ENCODE measurements at regions not wholly inside any gene's neighbourhood (a gene's known extent, or its start where the extent isn't known, plus 50 kb on each side); places are given as distances from the start of the nearest gene placed in this dataset.

GRCh38 chr4:14848229-14848628 lies 154.1 kb upstream of the CPEB2 start:
- no peak for DNase-seq
- in situ Hi-C loops (cut with HindIII; ENCODE audit: low pct_ligation_motif_present, low pct_unique_long_range_greater_than_20kb, low sequenced_read_pairs) = no loop called here

DNA sequence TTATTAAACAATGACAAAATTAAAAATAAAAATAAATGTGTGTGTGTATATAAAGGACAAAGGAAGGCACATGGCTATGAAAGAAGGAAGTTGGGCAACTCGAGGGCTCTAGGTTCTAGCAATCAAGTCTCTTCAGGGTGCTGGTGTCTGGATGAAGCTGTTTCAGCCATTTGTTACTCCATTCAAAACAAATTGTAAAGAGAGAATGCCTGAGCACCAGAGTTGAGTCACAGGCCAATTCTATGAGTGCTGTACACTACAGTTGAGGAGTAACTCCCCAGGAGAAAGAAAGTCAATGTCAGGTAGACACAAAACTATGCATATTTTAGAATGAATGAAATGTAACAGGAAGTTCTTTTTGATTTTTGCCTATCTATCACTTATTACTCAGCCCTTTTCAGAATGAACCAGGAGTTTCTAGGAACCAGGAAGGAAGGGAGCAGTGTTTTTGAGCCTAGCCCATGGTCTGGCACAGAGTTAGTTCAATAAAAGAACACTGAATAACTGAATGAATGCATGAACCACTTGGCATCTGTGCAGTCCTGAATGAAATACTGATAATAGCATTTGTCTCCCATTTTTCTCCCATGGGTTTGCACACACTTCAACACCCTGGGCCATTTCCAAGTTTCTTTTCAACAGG lies 151.7 kb upstream of the CPEB2 start:
- in situ Hi-C loops (cut with HindIII; ENCODE audit: low pct_ligation_motif_present, low pct_unique_long_range_greater_than_20kb, low sequenced_read_pairs) = no loop called here
- no peak for DNase-seq

GRCh38 chr4:14853176-14853943 lies 148.9 kb upstream of the CPEB2 start:
- peak; percentile 35 for DNase-seq
- in situ Hi-C loops (cut with HindIII; ENCODE audit: low pct_ligation_motif_present, low pct_unique_long_range_greater_than_20kb, low sequenced_read_pairs) = no loop called here

- in situ Hi-C loops (cut with HindIII; ENCODE audit: low pct_ligation_motif_present, low pct_unique_long_range_greater_than_20kb, low sequenced_read_pairs) = no loop called here
Observed at GRCh38 chr4:14855719-14856061, 146.6 kb upstream of the CPEB2 start.

DNA sequence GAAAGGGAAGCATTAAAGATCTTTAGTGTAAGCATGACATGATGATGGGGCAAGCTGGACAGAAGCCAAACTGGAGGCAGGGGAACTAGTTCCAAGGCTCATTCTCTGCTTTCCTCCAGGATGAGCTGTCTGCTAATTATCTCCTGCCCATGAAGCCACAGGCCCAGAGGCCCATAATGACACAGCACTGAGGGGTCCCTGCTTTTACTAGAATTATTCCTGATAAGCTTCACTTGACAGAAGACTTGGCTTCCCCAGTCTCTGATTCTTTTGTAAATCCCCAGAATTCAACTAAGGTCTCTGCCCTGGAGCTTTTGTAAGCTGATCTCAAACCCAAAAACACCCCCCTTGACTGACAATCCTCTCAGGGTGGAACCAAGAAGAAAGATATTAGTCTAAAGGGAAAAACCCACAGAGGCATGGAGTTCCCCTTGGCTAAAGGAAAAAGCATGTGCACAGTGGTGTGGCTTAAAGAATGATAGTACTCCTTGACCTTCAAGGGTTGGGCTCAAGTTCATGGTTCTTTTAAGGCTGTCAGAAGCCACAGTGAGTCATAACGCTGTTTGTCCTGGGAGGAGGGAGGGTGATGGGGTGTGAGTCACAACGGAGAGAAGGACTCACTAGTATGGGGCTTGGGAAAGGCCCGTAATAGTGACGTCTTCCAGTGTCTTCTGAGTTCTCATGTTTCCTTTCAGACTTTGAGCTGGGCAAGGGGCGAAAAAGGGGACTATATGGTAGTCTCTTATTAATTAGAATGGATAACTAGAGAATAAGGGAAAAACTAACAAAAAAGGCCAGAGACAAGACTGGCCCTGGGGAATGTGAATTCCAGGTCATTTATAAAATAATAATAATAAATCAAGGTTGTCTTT lies 146.0 kb upstream of the CPEB2 start:
- in situ Hi-C loops (cut with HindIII; ENCODE audit: low pct_ligation_motif_present, low pct_unique_long_range_greater_than_20kb, low sequenced_read_pairs) = no loop called here
- DNase-seq = peak; percentile 88

More at GRCh38 chr4:14855719-14856061, 146.6 kb upstream of the CPEB2 start:
- DNase-seq = no peak

DNA sequence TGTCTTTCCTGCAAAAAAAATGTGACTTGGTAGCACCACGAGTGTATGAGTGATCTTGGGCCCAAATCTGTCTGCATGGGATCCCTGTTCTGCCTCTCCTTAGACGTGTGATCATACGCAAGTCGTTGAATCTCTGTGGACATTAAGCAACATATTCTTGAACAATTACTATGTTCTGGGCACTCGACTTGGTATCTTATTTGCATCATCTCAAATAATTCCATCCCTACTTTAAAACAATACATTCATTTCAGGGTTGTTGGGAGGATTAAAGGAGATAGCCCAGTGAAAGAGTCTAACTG lies 145.4 kb upstream of the CPEB2 start:
- in situ Hi-C loops (cut with HindIII; ENCODE audit: low pct_ligation_motif_present, low pct_unique_long_range_greater_than_20kb, low sequenced_read_pairs) = no loop called here
- no peak for DNase-seq

DNA sequence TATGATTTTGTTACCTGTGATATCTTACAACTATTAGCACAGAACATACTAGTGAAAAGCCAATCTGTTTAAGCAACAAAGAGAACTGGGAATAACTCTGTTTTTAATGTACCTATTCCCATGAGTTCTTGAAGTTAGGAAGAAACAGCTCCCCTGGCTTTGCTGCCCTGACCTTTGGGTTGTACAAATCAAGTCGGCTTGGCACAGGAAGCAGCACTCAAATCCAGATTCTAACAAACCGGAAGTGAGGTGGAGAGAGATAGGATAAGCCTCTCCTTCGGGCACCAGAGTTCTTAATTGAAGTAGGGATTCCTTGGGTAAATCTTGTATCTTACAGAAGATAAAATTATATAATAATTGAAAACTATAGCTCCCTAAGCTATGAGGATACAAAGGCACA lies 144.8 kb upstream of the CPEB2 start:
- no peak for DNase-seq
- in situ Hi-C loops (cut with HindIII; ENCODE audit: low pct_ligation_motif_present, low pct_unique_long_range_greater_than_20kb, low sequenced_read_pairs) = no loop called here

DNA sequence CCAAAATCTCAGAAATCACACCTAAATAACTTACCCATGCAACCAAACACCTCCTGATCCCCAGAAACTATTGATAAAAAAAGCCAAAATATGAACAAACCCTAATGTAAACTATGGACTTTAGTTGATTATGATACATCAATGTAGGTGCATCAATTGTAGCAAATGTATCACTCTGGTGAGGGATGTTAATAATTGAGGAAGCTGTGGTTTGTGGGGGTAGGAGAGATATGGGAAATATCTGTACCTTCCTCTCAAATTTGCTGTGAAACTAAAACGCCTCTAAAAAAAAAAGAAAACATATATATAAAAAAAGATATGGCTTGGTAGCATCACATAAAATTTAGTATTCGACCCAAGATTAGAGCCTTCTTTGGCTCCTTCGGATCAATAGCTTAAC lies 144.3 kb upstream of the CPEB2 start:
- in situ Hi-C loops (cut with HindIII; ENCODE audit: low pct_ligation_motif_present, low pct_unique_long_range_greater_than_20kb, low sequenced_read_pairs) = no loop called here
- no peak for DNase-seq

- DNase-seq = no peak
- in situ Hi-C loops (cut with HindIII; ENCODE audit: low pct_ligation_motif_present, low pct_unique_long_range_greater_than_20kb, low sequenced_read_pairs) = no loop called here
Observed at GRCh38 chr4:14862891-14863290, 139.4 kb upstream of the CPEB2 start.

DNA sequence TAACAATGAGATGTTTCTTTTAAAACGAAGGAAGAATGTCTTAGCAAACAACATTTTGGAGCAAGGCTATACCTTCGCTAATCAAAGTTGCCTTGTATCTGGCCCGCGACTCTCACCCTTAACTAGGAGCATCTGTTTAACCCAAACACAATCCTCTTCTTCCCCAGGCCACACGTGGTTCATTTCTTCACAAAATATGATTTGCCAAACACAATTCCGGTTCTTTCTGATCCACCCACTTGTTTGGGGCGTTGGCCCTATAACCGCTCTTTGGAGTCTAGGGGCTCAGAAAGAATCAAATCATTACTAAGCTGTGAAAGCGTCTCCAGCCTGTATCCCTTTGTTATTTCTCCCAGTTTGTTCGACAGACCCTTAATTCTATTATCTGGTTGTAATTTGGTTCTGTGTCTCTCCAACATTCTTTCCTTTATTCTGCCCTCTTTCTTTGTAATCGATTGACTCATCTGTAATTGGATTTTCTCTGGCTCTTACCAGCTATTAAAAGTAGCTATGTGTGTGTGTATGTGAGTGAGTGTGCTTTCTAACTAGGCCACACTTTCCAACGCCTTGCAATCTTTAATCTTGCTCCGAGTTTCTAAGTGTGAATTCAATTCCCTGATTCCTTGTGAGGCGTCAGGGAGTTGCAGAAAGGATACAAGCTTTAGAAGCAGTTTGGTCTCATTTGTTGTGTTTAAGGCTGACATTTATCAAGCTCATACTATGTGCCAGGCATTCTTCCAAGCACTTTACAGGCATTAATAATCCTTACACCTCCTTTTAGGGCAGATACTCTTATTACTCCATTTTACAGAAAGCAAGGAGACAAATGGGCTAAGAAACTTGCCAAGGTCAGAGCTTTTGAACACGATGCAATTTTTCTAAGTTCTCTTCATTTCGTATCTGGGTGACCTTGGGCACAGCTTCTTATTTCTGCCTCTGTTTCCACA lies 138.6 kb upstream of the CPEB2 start:
- no peak for DNase-seq
- in situ Hi-C loops (cut with HindIII; ENCODE audit: low pct_ligation_motif_present, low pct_unique_long_range_greater_than_20kb, low sequenced_read_pairs) = no loop called here

GRCh38 chr4:14864365-14865030 lies 137.8 kb upstream of the CPEB2 start:
- in situ Hi-C loops (cut with HindIII; ENCODE audit: low pct_ligation_motif_present, low pct_unique_long_range_greater_than_20kb, low sequenced_read_pairs) = no loop called here
- no peak for DNase-seq

DNA sequence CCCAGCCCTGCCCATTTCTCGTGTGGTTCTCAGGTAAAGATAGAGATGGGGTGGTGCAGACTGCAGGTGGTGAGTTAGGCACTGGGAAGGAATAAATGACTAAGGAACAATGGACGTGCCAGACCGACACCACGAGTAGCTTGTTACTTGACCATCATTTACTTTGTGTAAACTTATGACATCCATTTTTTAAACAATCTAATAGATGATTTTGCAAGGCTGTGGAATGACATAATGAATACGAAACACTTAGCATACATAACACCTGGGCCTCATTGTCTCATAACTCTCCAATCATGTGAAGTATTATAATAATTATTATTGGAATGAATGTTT lies 137.3 kb upstream of the CPEB2 start:
- in situ Hi-C loops (cut with HindIII; ENCODE audit: low pct_ligation_motif_present, low pct_unique_long_range_greater_than_20kb, low sequenced_read_pairs) = no loop called here
- DNase-seq = no peak

DNA sequence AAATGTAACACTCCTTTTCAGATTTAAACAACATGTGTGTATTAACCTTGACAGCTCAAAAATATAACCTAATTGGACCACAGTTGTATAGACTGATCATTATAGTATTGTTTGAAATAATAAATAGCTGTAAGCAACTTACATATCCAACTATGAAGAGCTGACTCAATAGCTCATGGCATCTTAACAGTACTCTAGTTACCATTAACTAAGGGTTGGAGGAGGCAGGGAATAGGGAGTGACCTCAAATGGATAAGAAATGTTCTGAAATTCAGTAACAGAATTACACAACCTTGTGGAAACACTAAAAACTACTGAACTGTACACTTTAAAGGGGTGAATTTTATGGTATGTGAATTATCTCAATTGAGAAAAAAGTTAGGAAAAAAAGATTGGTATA lies 136.5 kb upstream of the CPEB2 start:
- peak; percentile 8 for DNase-seq
- in situ Hi-C loops (cut with HindIII; ENCODE audit: low pct_ligation_motif_present, low pct_unique_long_range_greater_than_20kb, low sequenced_read_pairs) = no loop called here

GRCh38 chr4:14867847-14868246 lies 134.4 kb upstream of the CPEB2 start:
- DNase-seq = no peak
- in situ Hi-C loops (cut with HindIII; ENCODE audit: low pct_ligation_motif_present, low pct_unique_long_range_greater_than_20kb, low sequenced_read_pairs) = no loop called here

DNA sequence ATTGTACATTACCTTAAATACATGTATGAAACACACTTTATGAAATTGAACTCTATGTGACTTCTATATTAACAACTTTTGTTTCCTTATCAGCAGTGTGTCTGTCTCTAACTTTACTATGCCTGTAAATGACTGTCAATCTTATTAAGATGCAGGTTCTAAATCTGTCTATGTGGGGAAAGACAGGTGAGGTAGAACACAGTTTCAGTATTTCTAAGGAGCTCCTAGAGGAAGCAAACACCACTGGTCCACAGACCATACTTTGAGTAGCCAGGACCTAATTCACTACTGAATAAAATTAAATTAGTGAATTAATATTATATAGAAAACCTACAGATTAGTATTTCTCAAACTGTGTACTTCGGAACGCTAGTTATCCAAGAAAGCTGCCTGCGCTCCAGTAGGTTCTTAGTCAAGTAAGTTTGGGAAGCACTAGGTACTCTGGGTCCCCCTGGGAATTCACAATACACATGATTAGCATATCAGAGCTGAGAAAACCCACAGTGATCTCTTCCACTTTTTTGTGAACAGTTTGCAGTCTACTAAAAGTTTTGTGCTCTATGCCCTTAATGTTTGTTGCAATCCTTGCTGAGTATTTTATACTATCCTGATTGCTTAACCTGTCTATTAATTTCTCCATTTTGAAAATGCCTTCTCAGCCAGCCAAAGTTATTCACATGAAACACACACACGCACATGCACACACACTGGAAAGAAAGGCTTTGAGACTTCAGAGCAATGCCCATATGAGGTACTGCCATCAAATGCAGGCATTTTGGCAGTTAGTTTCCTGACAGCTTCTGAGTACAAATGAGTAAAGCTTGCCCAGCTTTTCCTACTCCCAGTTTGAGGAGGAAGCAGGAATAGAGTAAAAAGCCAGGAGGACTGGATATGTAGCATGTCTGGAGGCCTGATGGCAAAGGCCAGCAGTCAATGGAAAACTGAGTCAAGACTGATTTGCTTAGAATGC lies 133.6 kb upstream of the CPEB2 start:
- in situ Hi-C loops (cut with HindIII; ENCODE audit: low pct_ligation_motif_present, low pct_unique_long_range_greater_than_20kb, low sequenced_read_pairs) = no loop called here
- no peak for DNase-seq

- DNase-seq = peak; percentile 27
- in situ Hi-C loops (cut with HindIII; ENCODE audit: low pct_ligation_motif_present, low pct_unique_long_range_greater_than_20kb, low sequenced_read_pairs) = no loop called here
Observed at GRCh38 chr4:14871676-14872430, 130.4 kb upstream of the CPEB2 start.

- in situ Hi-C loops (cut with HindIII; ENCODE audit: low pct_ligation_motif_present, low pct_unique_long_range_greater_than_20kb, low sequenced_read_pairs) = no loop called here
Observed at GRCh38 chr4:14874990-14875389, 127.3 kb upstream of the CPEB2 start.

More at GRCh38 chr4:14874990-14875389, 127.3 kb upstream of the CPEB2 start:
- no peak for DNase-seq

Measured in ACHN (cell line).